WTC11 (cell line): ENCODE measurements at regions not wholly inside any gene's neighbourhood (a gene's known extent, or its start where the extent isn't known, plus 50 kb on each side); places are given as distances from the start of the nearest gene placed in this dataset.
"Not testable (repeated sequence)": the region's sequence is repeated elsewhere in the genome, so short reads cannot be mapped to it uniquely, and the experiment has no call there.

Source experiments
- ATAC-seq: fragments of 200-7000 bp; cut with Tn5 transposase; 2 replicates; pipeline ENCODE4 v1.10.0; 2021; ENCODE audit warnings: mild to moderate bottlenecking, moderate library complexity
- CTCF ChIA-PET: fragments of 300-600 bp; sonication (Branson Sonifier 250); formaldehyde crosslinking; loops from one replicate; lab custom pipeline; 2021; ENCODE audit warnings: antibody characterized with exemption; lab: Charles Lee
- POLR2A ChIA-PET: fragments of 350-600 bp; sonication (Branson Sonifier 250); formaldehyde crosslinking; loops from one replicate; lab custom pipeline; 2021; ENCODE audit warnings: antibody characterized with exemption; lab: Charles Lee
- DNase-seq: peaks from one replicate; pipeline ENCODE4 v3.0.0; 2021; ENCODE audit warnings: low spot score
- H3K27ac Mint-ChIP-seq: 2 replicates; pipeline ENCODE4 v1.8.0; 2021; ENCODE audit warnings: mixed read lengths
- H3K27me3 Mint-ChIP-seq: 2 replicates; pipeline ENCODE4 v1.8.0; 2021; ENCODE audit warnings: low read depth, mild to moderate bottlenecking, moderate library complexity, mixed read lengths
- H3K36me3 Mint-ChIP-seq: 2 replicates; pipeline ENCODE4 v1.8.0; 2021; ENCODE audit warnings: mixed read lengths
- H3K4me1 Mint-ChIP-seq: 2 replicates; pipeline ENCODE4 v1.8.0; 2022; ENCODE audit warnings: mixed read lengths
- H3K4me3 Mint-ChIP-seq: 2 replicates; pipeline ENCODE4 v1.8.0; 2021; ENCODE audit warnings: mild to moderate bottlenecking, moderate library complexity, mixed read lengths
- H3K9me3 Mint-ChIP-seq: 2 replicates; pipeline ENCODE4 v1.8.0; 2021; ENCODE audit warnings: mixed read lengths
- AFF4 ChIP-seq: sonication (generic); formaldehyde crosslinking; IDR thresholded peaks from 2 replicates; pipeline ENCODE4 v1.8.1; 2023; ENCODE audit warnings: mild to moderate bottlenecking, missing genetic modification reagents, borderline replicate concordance
- ARID4B ChIP-seq: sonication (generic); formaldehyde crosslinking; IDR thresholded peaks from 2 replicates; pipeline ENCODE4 v1.8.0; 2023; ENCODE audit warnings: missing genetic modification reagents, mild to moderate bottlenecking, borderline replicate concordance
- ATF1 ChIP-seq: sonication (generic); formaldehyde crosslinking; IDR thresholded peaks from 2 replicates; pipeline ENCODE4 v1.8.1; 2023; ENCODE audit warnings: mild to moderate bottlenecking, moderate library complexity, missing genetic modification reagents
- ATF2 ChIP-seq: sonication (generic); formaldehyde crosslinking; IDR thresholded peaks from 2 replicates; pipeline ENCODE4 v1.8.1; 2022; ENCODE audit warnings: low read depth, missing genetic modification reagents, borderline replicate concordance
- ATF3 ChIP-seq: sonication (generic); formaldehyde crosslinking; conservative IDR thresholded peaks from 2 replicates; pipeline ENCODE4 v1.8.1; 2022; ENCODE audit warnings: mild to moderate bottlenecking, missing genetic modification reagents
- CREB1 ChIP-seq: sonication (generic); formaldehyde crosslinking; IDR thresholded peaks from 2 replicates; pipeline ENCODE4 v1.8.0; 2023; ENCODE audit warnings: mild to moderate bottlenecking, missing genetic modification reagents
- ERG ChIP-seq: fragments of 250-450 bp; sonication (Bioruptor Pico); IDR thresholded peaks from 2 replicates; pipeline ENCODE4 v1.8.0; 2021; ENCODE audit warnings: mild to moderate bottlenecking
- GABPB1 ChIP-seq: sonication (generic); formaldehyde crosslinking; IDR thresholded peaks from 2 replicates; pipeline ENCODE4 v1.8.1; 2023; ENCODE audit warnings: mild to moderate bottlenecking, missing genetic modification reagents
- RORB ChIP-seq: fragments of 250-450 bp; sonication (Bioruptor Pico); IDR thresholded peaks from 2 replicates; pipeline ENCODE4 v1.9.0; 2021; ENCODE audit warnings: mild to moderate bottlenecking
- ZNF396 ChIP-seq: fragments of 250-450 bp; sonication (Bioruptor Pico); IDR thresholded peaks from 2 replicates; pipeline ENCODE4 v1.8.0; 2021; ENCODE audit warnings: mild to moderate bottlenecking, moderate library complexity, borderline replicate concordance

- TF ChIP-seq AFF4 (no peak), ATF3 (no peak), GABPB1 (no peak), ATF1 (CRISPR knock-in tag) (no peak), ERG (CRISPR knock-in tag) (no peak), ATF2 (CRISPR knock-in tag) (no peak), ZNF396 (no peak), CREB1 (CRISPR knock-in tag) (no peak)
These were observed 194.8 kb upstream of the TRPC7 start (continued) for GRCh38 chr5:136560126-136560525.

- peaks cover 60% of the 10 kb centered on the region for H3K4me1 Mint-ChIP-seq
- DNase-seq: no peak
- peaks cover 27% of the 10 kb centered on the region for H3K36me3 Mint-ChIP-seq
- CTCF ChIA-PET: interaction anchor here (0.7 to 1.3 kb wide), 3 partner anchors 70 to 211 kb away, joined by 3 to 5 read pairs (median 3); no protein-coding TSS in a partner anchor
- peaks cover 7% of the 10 kb centered on the region; the same call in 1 of the 2 replicates for H3K27me3 Mint-ChIP-seq
- peaks cover 24% of the 10 kb centered on the region for H3K9me3 Mint-ChIP-seq
- no peak overlapping the region; the same call in 1 of the 2 replicates for H3K27ac Mint-ChIP-seq
- POLR2A ChIA-PET: no interaction called here
- no peak for ATAC-seq
- H3K4me3 Mint-ChIP-seq: no peak overlapping the region
- TF ChIP-seq ARID4B (no peak), RORB (CRISPR knock-in tag) (no peak)
These were observed 194.3 kb upstream of the TRPC7 start for GRCh38 chr5:136559651-136560050.

- Mint-ChIP-seq H3K9me3 (peaks cover 46% of the 10 kb centered on the region), H3K27ac (peak overlapping the region; percentile 42), H3K4me1 (peaks cover 63% of the 10 kb centered on the region), H3K36me3 (peaks cover 51% of the 10 kb centered on the region)
- H3K27me3 Mint-ChIP-seq, CTCF ChIA-PET, H3K4me3 Mint-ChIP-seq, ATAC-seq, POLR2A ChIA-PET, DNase-seq: not testable (repeated sequence)
These were observed 181.8 kb upstream of the TRPC7 start for GRCh38 chr5:136547096-136547495.

GRCh38 chr5:136546441-136546840 is 181.1 kb upstream of the TRPC7 start:
- DNase-seq, H3K27me3 Mint-ChIP-seq, POLR2A ChIA-PET, ATAC-seq, CTCF ChIA-PET, H3K4me3 Mint-ChIP-seq: not testable (repeated sequence)
- Mint-ChIP-seq H3K27ac (peak overlapping the region; percentile 96), H3K4me1 (peaks cover 58% of the 10 kb centered on the region), H3K36me3 (peaks cover 51% of the 10 kb centered on the region), H3K9me3 (peaks cover 48% of the 10 kb centered on the region)

GRCh38 chr5:136545031-136545430 is 179.7 kb upstream of the TRPC7 start:
- not testable (repeated sequence) for ATAC-seq

More at GRCh38 chr5:136545031-136545430, 179.7 kb upstream of the TRPC7 start:
- Mint-ChIP-seq H3K36me3 (peaks cover 47% of the 10 kb centered on the region), H3K9me3 (peaks cover 46% of the 10 kb centered on the region), H3K4me1 (peaks cover 51% of the 10 kb centered on the region)
- POLR2A ChIA-PET, CTCF ChIA-PET, H3K4me3 Mint-ChIP-seq, H3K27me3 Mint-ChIP-seq, DNase-seq, H3K27ac Mint-ChIP-seq: not testable (repeated sequence)
